ENCODE measurements at regions not wholly inside any gene's neighbourhood (a gene's known extent, or its start where the extent isn't known, plus 50 kb on each side); places are given as distances from the start of the nearest gene placed in this dataset.

DNA sequence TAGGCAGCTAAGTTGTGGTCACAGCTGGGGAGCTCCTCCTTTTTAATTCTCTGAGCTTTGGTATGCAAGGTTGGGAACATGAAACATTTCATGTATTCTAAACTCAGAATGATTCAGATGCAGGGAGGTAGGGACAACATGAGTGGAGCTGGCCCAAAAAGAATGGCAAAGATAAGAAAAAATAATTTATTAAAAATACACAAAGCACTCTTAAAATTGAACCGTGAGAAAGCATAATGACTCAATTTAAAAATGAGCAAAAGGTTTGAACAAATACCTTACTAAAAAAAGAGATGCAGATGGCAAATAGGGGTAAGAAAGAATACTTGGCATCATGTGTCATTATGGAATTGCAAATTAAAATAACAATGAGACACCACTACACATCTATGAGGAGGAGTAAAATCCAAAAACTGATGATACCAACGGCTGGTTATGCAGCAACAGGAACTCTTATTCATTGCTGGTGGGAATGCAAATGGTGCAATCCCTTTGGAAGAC lies 175.6 kb upstream of the IRX3 start:
- no TSS peak for BruUV-seq (replicated peaks)
- CTCF ChIA-PET = no interaction called here
- POLR2A ChIA-PET = no interaction called here
- intact Hi-C loops (cut with micrococcal nuclease; ENCODE audit: unreplicated experiment) = no loop called here
- Histone ChIP-seq H3K4me3 (ENCODE audit: low read depth in 2 of 2, low read length in 2 of 2) (no peak overlapping the region), H3K27me3 (ENCODE audit: control insufficient read depth, insufficient read depth, low read length) (no peaks in the 10 kb centered on the region), H3K9me3 (ENCODE audit: control insufficient read depth, insufficient read depth, low read depth, low read length) (0 out of 2 replicates have a peak, but pooled peaks cover 2% of the 10 kb centered on the region), H3K4me1 (ENCODE audit: control insufficient read depth, insufficient read depth, low read length) (no peaks in the 10 kb centered on the region), H3K36me3 (ENCODE audit: control insufficient read depth, insufficient read depth, low read length) (no peaks in the 10 kb centered on the region), H3K27ac (ENCODE audit: low read length) (no peak overlapping the region)
- in situ Hi-C loops (cut with HindIII; ENCODE audit: low pct_unique_long_range_greater_than_20kb, low sequenced_read_pairs) = no loop called here
- ATAC-seq = no peak
- TF ChIP-seq CTCF (IDR thresholded peaks at IDR 0.05) = no peak
- TF ChIP-seq, protein P1, sequence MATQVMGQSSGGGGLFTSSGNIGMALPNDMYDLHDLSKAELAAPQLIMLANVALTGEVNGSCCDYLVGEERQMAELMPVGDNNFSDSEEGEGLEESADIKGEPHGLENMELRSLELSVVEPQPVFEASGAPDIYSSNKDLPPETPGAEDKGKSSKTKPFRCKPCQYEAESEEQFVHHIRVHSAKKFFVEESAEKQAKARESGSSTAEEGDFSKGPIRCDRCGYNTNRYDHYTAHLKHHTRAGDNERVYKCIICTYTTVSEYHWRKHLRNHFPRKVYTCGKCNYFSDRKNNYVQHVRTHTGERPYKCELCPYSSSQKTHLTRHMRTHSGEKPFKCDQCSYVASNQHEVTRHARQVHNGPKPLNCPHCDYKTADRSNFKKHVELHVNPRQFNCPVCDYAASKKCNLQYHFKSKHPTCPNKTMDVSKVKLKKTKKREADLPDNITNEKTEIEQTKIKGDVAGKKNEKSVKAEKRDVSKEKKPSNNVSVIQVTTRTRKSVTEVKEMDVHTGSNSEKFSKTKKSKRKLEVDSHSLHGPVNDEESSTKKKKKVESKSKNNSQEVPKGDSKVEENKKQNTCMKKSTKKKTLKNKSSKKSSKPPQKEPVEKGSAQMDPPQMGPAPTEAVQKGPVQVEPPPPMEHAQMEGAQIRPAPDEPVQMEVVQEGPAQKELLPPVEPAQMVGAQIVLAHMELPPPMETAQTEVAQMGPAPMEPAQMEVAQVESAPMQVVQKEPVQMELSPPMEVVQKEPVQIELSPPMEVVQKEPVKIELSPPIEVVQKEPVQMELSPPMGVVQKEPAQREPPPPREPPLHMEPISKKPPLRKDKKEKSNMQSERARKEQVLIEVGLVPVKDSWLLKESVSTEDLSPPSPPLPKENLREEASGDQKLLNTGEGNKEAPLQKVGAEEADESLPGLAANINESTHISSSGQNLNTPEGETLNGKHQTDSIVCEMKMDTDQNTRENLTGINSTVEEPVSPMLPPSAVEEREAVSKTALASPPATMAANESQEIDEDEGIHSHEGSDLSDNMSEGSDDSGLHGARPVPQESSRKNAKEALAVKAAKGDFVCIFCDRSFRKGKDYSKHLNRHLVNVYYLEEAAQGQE (IDR thresholded peaks at IDR 0.05; ENCODE audit: insufficient read depth in 1 of 2, low read depth in 2 of 2, low read length in 1 of 2) = no peak
- TF ChIP-seq TCF7L2 (IDR thresholded peaks at IDR 0.05; ENCODE audit: low read depth, low read length) = no peak
- TF ChIP-seq POLR2AphosphoS5 (IDR thresholded peaks at IDR 0.05; ENCODE audit: low read depth, low read length) = no peak
- TF ChIP-seq SIN3A (IDR thresholded peaks at IDR 0.05; ENCODE audit: borderline replicate concordance, insufficient read depth, low read depth, low read length) = no peak
- no peak for DNase-seq (ENCODE audit: low read depth, low spot score)

DNA sequence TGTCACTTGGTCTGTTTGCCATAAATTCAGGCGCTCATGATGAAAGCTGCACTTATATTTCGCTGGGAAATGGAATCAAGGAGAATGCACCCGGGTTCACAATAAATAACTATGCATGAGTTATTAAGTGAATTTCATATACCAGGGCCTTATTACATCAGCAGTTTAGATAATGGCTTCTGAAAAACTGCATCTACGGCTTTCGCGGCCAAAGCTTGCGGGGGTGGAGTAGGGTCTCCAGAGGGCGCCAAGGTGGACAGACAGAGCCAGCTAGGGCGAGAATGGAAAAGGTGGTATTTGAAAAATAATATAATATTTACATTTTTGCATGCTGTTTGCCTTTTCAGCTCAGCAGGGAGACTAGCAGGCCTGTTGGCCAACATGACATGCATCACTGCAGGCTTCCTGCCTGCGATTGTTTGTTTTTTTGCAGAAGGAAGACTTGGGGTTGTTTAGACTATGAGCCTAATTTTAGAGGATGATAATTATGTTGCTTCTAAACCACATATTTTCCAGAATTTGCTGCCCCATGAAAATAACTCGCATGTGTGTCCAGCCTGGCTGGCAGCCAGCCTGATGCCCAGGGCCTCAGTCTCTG lies 173.8 kb upstream of the IRX3 start:
- DNase-seq (ENCODE audit: low read depth, low spot score) = no peak

More for the DNA sequence above, 173.8 kb upstream of the IRX3 start:
- ATAC-seq = no peak
- ChIA-PET POLR2A (no interaction called here), CTCF (no interaction called here)
- 0 out of 2 replicates have a peak, but pooled peaks cover 2% of the 10 kb centered on the region for H3K9me3 ChIP-seq (ENCODE audit: control insufficient read depth, insufficient read depth, low read depth, low read length)
- H3K27me3 ChIP-seq (ENCODE audit: control insufficient read depth, insufficient read depth, low read length) = no peaks in the 10 kb centered on the region
- H3K4me3 ChIP-seq (ENCODE audit: low read depth in 2 of 2, low read length in 2 of 2) = no peak overlapping the region
- no peak for TF ChIP-seq CTCF (IDR thresholded peaks at IDR 0.05)
- intact Hi-C loops (cut with micrococcal nuclease; ENCODE audit: unreplicated experiment) (no loop called here), in situ Hi-C loops (cut with HindIII; ENCODE audit: low pct_unique_long_range_greater_than_20kb, low sequenced_read_pairs) (no loop called here)
- BruUV-seq (replicated peaks) = no TSS peak
- no peaks in the 10 kb centered on the region for H3K36me3 ChIP-seq (ENCODE audit: control insufficient read depth, insufficient read depth, low read length)
- no peaks in the 10 kb centered on the region for H3K4me1 ChIP-seq (ENCODE audit: control insufficient read depth, insufficient read depth, low read length)
- no peak overlapping the region for H3K27ac ChIP-seq (ENCODE audit: low read length)
